GM18951 (cell line): ENCODE measurements at regions not wholly inside any gene's neighbourhood (a gene's known extent, or its start where the extent isn't known, plus 50 kb on each side); places are given as distances from the start of the nearest gene placed in this dataset.

Experiments used
- POLR2A ChIP-seq: IDR thresholded peaks from 4 replicates; pipeline ENCODE4 v1.6.1; 2011; ENCODE audit warnings: mild to moderate bottlenecking; ENCODE audit not compliant: insufficient read length, insufficient read depth; ENCODE audit errors: extremely low read depth
- in situ Hi-C: fragments of 300-500 bp; cut with MboI; formaldehyde crosslinking; loops from one replicate; pipeline ENCODE4 v1.12.0; 2022; ENCODE audit warnings: low sequenced_read_pairs, mixed read lengths, inconsistent platforms; ENCODE audit not compliant: unreplicated experiment

- TF ChIP-seq POLR2A = no peak
- in situ Hi-C loops = no loop called here
Observed at GRCh38 chr9:135032041-135032835, 55.2 kb upstream of the OLFM1 start.

- in situ Hi-C loops = no loop called here
- no peak for TF ChIP-seq POLR2A
Observed at GRCh38 chr9:135032868-135033460, 54.5 kb upstream of the OLFM1 start.

GRCh38 chr9:135033487-135033886 lies 54.0 kb upstream of the OLFM1 start:
- TF ChIP-seq POLR2A = no peak
- in situ Hi-C loops = no loop called here

- TF ChIP-seq POLR2A = no peak
- in situ Hi-C loops = no loop called here
Observed at GRCh38 chr9:135034106-135034505, 53.4 kb upstream of the OLFM1 start.

DNA sequence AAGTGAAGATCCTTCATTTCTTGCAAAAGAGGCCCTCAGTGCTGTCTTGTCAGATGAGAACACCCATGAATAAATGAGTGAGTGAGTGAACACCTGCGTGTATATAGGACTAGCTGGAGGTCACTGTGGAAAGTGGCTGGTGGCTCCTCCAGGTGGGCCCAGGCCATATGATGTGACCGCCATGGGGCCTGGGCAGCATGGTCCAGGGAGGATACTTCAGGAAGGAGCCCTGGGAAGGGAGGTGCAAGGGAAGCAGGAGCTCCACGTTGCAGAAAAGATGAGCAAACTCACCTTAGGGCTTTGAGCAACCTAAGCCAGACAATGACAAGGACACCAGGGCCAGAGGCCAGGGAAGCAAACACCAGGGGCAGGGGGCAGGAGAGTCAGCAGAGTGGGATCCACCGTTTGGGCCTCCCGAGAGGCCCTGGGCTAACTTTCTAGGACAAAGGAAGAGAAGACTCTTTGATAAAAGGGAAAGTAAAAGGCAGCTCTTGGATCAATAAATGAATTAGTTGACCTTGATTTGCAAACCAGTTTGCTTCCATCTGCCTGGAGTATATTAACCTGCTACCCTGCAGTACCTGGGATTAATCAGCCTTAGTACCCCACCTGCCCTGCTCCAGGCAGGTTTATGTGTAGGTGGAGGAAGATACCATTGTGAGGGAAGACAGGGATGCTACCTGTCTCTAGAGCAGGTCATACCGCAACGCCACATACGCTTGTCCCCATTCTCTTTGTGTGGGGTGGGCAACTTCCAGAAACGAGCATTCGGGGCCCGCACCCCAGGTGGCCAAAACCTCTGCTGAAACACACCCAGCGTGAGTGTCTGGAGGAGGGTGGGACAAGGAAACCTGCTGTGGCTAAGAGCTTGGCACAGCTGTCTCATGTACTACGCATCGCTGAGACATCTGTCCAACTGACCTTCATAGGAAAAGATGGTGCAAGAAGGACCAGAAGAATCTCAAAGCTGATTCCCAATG lies 51.4 kb upstream of the OLFM1 start:
- no peak for TF ChIP-seq POLR2A
- in situ Hi-C loops = no loop called here

DNA sequence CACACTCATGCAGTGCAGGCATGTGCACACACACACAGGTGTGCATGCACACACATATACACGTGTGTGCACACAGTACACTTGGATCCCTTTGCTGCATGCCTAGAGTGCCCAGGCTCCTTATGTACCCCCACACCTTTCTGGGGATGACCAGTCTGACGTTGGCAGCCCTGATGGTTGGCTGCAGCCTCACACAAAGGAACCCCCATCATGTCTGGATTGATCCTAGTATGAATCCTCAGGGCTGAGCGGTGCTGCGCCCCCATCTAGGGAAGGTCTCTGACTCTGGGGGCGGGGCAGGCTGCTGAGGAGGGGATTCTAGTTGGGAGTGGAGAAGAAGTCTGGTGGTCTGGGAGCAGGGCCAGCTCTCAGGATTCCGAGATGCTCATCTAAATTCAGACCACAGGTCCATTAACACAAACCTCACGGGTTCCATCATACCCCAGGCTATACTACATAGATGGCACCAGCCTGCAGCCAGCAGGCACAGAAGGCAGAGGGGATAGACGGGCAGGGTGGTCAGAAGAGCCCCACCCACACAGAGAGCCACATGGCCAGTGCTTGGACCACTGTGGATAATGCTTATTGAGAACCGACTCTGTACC lies 50.5 kb upstream of the OLFM1 start:
- TF ChIP-seq POLR2A = no peak
- in situ Hi-C loops = no loop called here

- in situ Hi-C loops = no loop called here
- TF ChIP-seq POLR2A = no peak
Observed at GRCh38 chr9:135037521-135038250, 49.8 kb upstream of the OLFM1 start.
